ENCODE measurements at regions not wholly inside any gene's neighbourhood (a gene's known extent, or its start where the extent isn't known, plus 50 kb on each side); places are given as distances from the start of the nearest gene placed in this dataset.
"Not testable (repeated sequence)": the region's sequence is repeated elsewhere in the genome, so short reads cannot be mapped to it uniquely, and the experiment has no call there.

DNA sequence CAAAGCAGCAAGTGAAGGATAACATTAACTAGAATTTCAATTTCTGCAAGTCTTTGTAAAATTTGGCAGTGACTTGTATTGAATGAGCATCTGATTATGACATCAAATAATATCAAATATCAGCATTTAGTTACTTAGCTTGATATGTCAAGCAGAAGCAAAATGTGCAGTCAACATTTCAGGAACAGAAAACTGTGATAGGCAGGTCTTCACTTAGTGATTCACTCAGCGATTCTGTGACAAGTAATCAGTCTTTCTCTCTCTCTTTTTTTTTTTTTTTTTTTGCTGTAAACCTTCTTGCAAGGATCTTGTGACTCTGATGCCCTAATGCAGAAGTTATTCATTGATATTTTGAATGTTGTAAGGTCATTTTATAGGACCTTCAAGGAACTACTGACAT, 307.1 kb downstream of the MTERF1 start:
- WGBS = 82% methylated on average over 1 of the region's 1 CpG
- Histone ChIP-seq H3K27me3 (no peaks in the 10 kb centered on the region), H3K4me3 (no peak overlapping the region), H3K27ac (no peak overlapping the region), H3K36me3 (no peaks in the 10 kb centered on the region), H3K4me1 (peaks cover 11% of the 10 kb centered on the region), H3K9me3 (no peaks in the 10 kb centered on the region)
- TF ChIP-seq, protein P1, sequence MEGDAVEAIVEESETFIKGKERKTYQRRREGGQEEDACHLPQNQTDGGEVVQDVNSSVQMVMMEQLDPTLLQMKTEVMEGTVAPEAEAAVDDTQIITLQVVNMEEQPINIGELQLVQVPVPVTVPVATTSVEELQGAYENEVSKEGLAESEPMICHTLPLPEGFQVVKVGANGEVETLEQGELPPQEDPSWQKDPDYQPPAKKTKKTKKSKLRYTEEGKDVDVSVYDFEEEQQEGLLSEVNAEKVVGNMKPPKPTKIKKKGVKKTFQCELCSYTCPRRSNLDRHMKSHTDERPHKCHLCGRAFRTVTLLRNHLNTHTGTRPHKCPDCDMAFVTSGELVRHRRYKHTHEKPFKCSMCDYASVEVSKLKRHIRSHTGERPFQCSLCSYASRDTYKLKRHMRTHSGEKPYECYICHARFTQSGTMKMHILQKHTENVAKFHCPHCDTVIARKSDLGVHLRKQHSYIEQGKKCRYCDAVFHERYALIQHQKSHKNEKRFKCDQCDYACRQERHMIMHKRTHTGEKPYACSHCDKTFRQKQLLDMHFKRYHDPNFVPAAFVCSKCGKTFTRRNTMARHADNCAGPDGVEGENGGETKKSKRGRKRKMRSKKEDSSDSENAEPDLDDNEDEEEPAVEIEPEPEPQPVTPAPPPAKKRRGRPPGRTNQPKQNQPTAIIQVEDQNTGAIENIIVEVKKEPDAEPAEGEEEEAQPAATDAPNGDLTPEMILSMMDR (IDR thresholded peaks at IDR 0.05) = no peak
- no peak for TF ChIP-seq POLR2AphosphoS5 (IDR thresholded peaks at IDR 0.05)
- TF ChIP-seq POLR2A (IDR thresholded peaks at IDR 0.05) = no peak
- TF ChIP-seq EP300 (IDR thresholded peaks at IDR 0.05) = no peak
- DNase-seq (ENCODE audit: low spot score in 2 of 2) = no peak

DNA sequence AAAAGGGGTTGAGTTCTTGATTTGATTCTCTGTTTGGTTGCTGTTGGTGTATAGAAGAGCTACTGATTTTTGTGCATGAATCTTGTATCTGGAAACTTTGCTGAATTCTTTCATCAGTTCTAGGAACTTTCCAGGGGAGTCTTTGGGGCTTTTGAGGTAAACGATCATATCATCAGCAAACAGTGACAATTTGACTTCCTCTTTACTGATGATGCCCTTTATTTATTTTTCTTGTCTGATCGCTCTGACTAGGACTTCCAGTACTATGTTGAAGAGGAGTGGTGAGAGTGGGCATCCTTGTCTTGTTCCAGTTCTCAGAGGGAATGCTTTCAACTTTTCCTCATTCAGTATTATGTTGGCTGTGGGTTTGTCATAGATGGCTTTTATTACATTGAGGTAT, 304.0 kb downstream of the MTERF1 start:
- not testable (repeated sequence) for H3K4me1 ChIP-seq; H3K36me3 ChIP-seq; H3K4me3 ChIP-seq; H3K9me3 ChIP-seq; DNase-seq (ENCODE audit: low spot score in 2 of 2); H3K27ac ChIP-seq; H3K27me3 ChIP-seq
- 98% methylated on average over 2 of the region's 2 CpGs for WGBS

DNA sequence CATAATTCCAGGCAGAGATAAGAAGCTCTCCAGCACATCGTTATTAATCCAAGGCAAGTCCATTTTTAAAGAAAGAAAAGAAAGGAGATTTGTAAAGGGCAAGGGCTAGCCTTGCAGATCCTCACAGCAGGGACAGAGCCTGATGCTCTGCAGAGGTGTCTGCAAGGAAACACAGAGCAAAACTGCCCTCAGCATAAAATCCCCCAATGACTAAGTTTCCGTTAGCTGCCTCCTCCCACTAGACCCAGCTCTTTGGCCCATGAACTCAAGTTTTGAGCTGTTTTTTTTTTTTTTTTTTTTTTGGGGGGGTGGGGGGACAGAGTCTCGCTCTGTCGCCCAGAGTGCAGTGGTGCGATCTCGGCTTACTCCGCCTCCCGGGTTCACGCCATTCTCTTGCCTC, 300.7 kb downstream of the MTERF1 start:
- Histone ChIP-seq H3K27ac (no peak overlapping the region), H3K9me3 (no peaks in the 10 kb centered on the region), H3K36me3 (no peaks in the 10 kb centered on the region), H3K4me1 (no peaks in the 10 kb centered on the region), H3K4me3 (no peak overlapping the region), H3K27me3 (no peaks in the 10 kb centered on the region)
- DNase-seq (ENCODE audit: low spot score in 2 of 2) = no peak
- TF ChIP-seq POLR2A (IDR thresholded peaks at IDR 0.05) = no peak
- 96% methylated on average over 9 of the region's 9 CpGs for WGBS

DNA sequence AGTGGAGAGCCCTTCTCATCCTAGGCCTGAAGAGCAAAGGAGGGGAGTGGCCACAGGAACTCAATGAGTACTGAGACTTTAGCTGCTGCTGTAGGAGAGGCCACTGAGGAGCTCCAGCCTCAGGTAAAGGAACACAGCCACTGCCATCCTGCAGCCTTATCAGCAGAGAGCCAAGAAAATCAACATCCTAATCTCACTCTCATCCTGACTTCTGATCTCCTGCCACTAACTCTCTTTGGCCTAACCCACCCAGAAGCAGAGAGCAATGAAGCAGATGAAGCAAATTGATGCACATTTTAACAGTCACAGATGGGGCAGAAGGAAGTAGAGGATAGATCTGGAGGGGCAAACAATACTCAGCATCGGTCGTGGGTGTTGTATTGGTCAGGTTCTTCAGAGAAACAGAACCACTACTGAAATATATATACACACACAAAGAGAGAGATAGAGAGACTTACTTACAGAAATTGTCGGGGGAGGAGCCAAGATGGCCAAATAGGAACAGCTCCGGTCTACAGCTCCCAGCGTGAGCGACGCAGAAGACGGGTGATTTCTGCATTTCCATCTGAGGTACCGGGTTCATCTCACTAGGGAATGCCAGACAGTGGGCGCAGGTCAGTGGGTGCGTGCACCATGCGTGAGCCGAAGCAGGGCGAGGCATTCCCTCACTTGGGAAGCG, 297.6 kb downstream of the MTERF1 start:
- 90% methylated on average over 15 of the region's 15 CpGs for WGBS
- Histone ChIP-seq H3K4me3 (no peak overlapping the region), H3K27me3 (no peaks in the 10 kb centered on the region), H3K27ac (no peak overlapping the region), H3K9me3 (no peaks in the 10 kb centered on the region), H3K4me1 (no peaks in the 10 kb centered on the region), H3K36me3 (no peaks in the 10 kb centered on the region)
- no peak for DNase-seq (ENCODE audit: low spot score in 2 of 2)
- no peak for TF ChIP-seq EP300 (IDR thresholded peaks at IDR 0.05)
- TF ChIP-seq POLR2A (IDR thresholded peaks at IDR 0.05) = no peak
- TF ChIP-seq, protein P1 (IDR thresholded peaks at IDR 0.05) = no peak
- TF ChIP-seq POLR2AphosphoS5 (IDR thresholded peaks at IDR 0.05) = no peak

DNA sequence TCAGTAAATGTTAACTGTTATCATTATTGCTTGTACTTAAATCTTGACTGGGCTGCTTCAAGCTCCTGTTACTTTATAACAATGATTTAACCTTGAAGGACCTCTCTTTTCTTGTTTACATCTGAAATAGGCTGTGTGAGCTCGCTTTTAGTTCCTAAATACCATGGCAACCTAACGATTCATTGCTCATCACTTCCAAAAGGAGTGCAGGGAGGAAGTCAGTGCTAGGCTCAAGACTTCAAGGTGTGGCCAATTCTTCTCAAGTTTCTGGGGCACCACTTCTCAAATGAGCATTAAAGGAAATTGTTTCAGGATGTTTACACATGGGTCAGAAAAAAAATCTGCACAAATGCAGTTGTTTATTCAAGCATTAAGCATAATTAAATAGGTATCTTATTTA, 284.2 kb downstream of the MTERF1 start:
- WGBS = 55% methylated on average over 2 of the region's 2 CpGs
- Histone ChIP-seq H3K4me3 (no peak overlapping the region), H3K27ac (no peak overlapping the region), H3K4me1 (no peaks in the 10 kb centered on the region), H3K9me3 (no peaks in the 10 kb centered on the region), H3K36me3 (no peaks in the 10 kb centered on the region), H3K27me3 (no peaks in the 10 kb centered on the region)
- DNase-seq (ENCODE audit: low spot score in 2 of 2) = no peak
- TF ChIP-seq, protein P1 (IDR thresholded peaks at IDR 0.05) = no peak
- no peak for TF ChIP-seq POLR2AphosphoS5 (IDR thresholded peaks at IDR 0.05)
- TF ChIP-seq EP300 (IDR thresholded peaks at IDR 0.05) = no peak
- TF ChIP-seq POLR2A (IDR thresholded peaks at IDR 0.05) = no peak

DNA sequence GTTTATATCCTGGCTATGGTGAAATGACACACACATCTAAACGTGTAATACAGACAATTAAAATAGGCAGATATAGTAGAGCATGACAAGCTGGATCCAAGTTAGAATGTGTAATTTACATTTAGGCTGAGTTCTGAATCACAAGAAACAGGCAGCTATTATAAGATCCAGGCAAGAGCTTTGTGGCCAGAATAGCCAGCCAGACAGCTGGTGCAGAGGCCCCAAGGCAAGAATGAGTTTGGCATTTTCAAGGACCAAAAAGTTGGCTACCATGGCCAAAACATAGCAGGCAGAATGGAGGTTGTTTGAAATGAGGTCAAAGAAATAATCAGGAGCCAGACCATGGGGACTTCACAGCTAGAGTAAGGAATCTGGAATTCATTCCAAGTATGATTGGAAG, 281.7 kb downstream of the MTERF1 start:
- 43% methylated on average over 1 of the region's 1 CpG for WGBS
- Histone ChIP-seq H3K4me3 (no peak overlapping the region), H3K9me3 (no peaks in the 10 kb centered on the region), H3K4me1 (no peaks in the 10 kb centered on the region), H3K36me3 (no peaks in the 10 kb centered on the region), H3K27ac (no peak overlapping the region), H3K27me3 (no peaks in the 10 kb centered on the region)
- TF ChIP-seq, protein P1 (IDR thresholded peaks at IDR 0.05) = no peak
- TF ChIP-seq POLR2AphosphoS5 (IDR thresholded peaks at IDR 0.05) = no peak
- no peak for TF ChIP-seq EP300 (IDR thresholded peaks at IDR 0.05)
- no peak for TF ChIP-seq POLR2A (IDR thresholded peaks at IDR 0.05)
- no peak for DNase-seq (ENCODE audit: low spot score in 2 of 2)

Data from suprapubic skin (tissue), 4 donors.